ENCODE measurements at regions not wholly inside any gene's neighbourhood (a gene's known extent, or its start where the extent isn't known, plus 50 kb on each side); places are given as distances from the start of the nearest gene placed in this dataset.
A peak's percentile ranks its signal among the peaks of the same experiment; 100 is the strongest.

GRCh38 chr20:52270696-52271095 lies 79.1 kb upstream of the ZFP64 start:
- peaks cover 0 to 3% (median 0%) of the 10 kb centered on the region in 4 donors for H3K4me1 ChIP-seq
- no peak for DNase-seq
- H3K4me3 ChIP-seq = no peak overlapping the region
- 80 to 83% methylated on average over 4 of the region's 4 CpGs for WGBS, 2 donors (ENCODE audit: low coverage in 1 of 2)
- intact Hi-C loops (cut with DNase I; ENCODE audit: low total_unique reads) = no loop called here
- H3K9me3 ChIP-seq = no peaks in the 10 kb centered on the region
- H3K27me3 ChIP-seq = no peaks in the 10 kb centered on the region
- TF ChIP-seq POLR2AphosphoS5 (IDR thresholded peaks at IDR 0.05) (no peak), EP300 (IDR thresholded peaks at IDR 0.05; ENCODE audit: low read depth) (no peak), POLR2A (IDR thresholded peaks at IDR 0.05) (no peak)
- TF ChIP-seq, protein P1, sequence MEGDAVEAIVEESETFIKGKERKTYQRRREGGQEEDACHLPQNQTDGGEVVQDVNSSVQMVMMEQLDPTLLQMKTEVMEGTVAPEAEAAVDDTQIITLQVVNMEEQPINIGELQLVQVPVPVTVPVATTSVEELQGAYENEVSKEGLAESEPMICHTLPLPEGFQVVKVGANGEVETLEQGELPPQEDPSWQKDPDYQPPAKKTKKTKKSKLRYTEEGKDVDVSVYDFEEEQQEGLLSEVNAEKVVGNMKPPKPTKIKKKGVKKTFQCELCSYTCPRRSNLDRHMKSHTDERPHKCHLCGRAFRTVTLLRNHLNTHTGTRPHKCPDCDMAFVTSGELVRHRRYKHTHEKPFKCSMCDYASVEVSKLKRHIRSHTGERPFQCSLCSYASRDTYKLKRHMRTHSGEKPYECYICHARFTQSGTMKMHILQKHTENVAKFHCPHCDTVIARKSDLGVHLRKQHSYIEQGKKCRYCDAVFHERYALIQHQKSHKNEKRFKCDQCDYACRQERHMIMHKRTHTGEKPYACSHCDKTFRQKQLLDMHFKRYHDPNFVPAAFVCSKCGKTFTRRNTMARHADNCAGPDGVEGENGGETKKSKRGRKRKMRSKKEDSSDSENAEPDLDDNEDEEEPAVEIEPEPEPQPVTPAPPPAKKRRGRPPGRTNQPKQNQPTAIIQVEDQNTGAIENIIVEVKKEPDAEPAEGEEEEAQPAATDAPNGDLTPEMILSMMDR (IDR thresholded peaks at IDR 0.05) = no peak
- in situ Hi-C loops (cut with MboI; ENCODE audit: low pct_ligation_motif_present in 1 of 4, low pct_unique_long_range_greater_than_20kb in 1 of 4, low sequenced_read_pairs in 3 of 4) = no loop called here
- no peaks in the 10 kb centered on the region for H3K36me3 ChIP-seq
- H3K27ac ChIP-seq = no peak overlapping the region

- H3K9me3 ChIP-seq = no peaks in the 10 kb centered on the region
- TF ChIP-seq EP300 (IDR thresholded peaks at IDR 0.05; ENCODE audit: low read depth) (no peak), POLR2A (IDR thresholded peaks at IDR 0.05) (no peak), POLR2AphosphoS5 (IDR thresholded peaks at IDR 0.05) (no peak)
- TF ChIP-seq, protein P1 (IDR thresholded peaks at IDR 0.05) = no peak
- in situ Hi-C loops (cut with MboI; ENCODE audit: low pct_ligation_motif_present in 1 of 4, low pct_unique_long_range_greater_than_20kb in 1 of 4, low sequenced_read_pairs in 3 of 4) = no loop called here
- no peak overlapping the region for H3K27ac ChIP-seq
- no peaks in the 10 kb centered on the region for H3K36me3 ChIP-seq
- H3K27me3 ChIP-seq = no peaks in the 10 kb centered on the region
- WGBS, 2 donors (ENCODE audit: low coverage in 1 of 2) = 79 to 82% methylated on average over 4 of the region's 4 CpGs
- no peak overlapping the region for H3K4me3 ChIP-seq
- intact Hi-C loops (cut with DNase I; ENCODE audit: low total_unique reads) = no loop called here
- no peaks in the 10 kb centered on the region for H3K4me1 ChIP-seq
- no peak for DNase-seq
Measured at GRCh38 chr20:52270001-52270606, 78.5 kb upstream of the ZFP64 start.

- no peak overlapping the region for H3K27ac ChIP-seq
Measured at GRCh38 chr20:52269321-52269720, 77.7 kb upstream of the ZFP64 start.

GRCh38 chr20:52268184-52268749 lies 76.7 kb upstream of the ZFP64 start:
- in situ Hi-C loops (cut with MboI; ENCODE audit: low pct_ligation_motif_present in 1 of 4, low pct_unique_long_range_greater_than_20kb in 1 of 4, low sequenced_read_pairs in 3 of 4) = no loop called here
- TF ChIP-seq, protein P1 (IDR thresholded peaks at IDR 0.05) = no peak
- TF ChIP-seq POLR2AphosphoS5 (IDR thresholded peaks at IDR 0.05) (no peak), POLR2A (IDR thresholded peaks at IDR 0.05) (no peak), EP300 (IDR thresholded peaks at IDR 0.05; ENCODE audit: low read depth) (no peak)
- H3K9me3 ChIP-seq = no peaks in the 10 kb centered on the region
- no peak overlapping the region for H3K27ac ChIP-seq
- H3K27me3 ChIP-seq = no peaks in the 10 kb centered on the region
- H3K4me1 ChIP-seq = no peaks in the 10 kb centered on the region
- H3K4me3 ChIP-seq = no peak overlapping the region
- no peaks in the 10 kb centered on the region for H3K36me3 ChIP-seq
- intact Hi-C loops (cut with DNase I; ENCODE audit: low total_unique reads) = no loop called here
- no peak for DNase-seq
- WGBS, 2 donors (ENCODE audit: low coverage in 1 of 2) = 54 to 60% methylated on average over 4 of the region's 4 CpGs

More at GRCh38 chr20:52269321-52269720, 77.7 kb upstream of the ZFP64 start:
- no peak for DNase-seq
- Histone ChIP-seq H3K4me3 (no peak overlapping the region), H3K36me3 (no peaks in the 10 kb centered on the region), H3K27me3 (no peaks in the 10 kb centered on the region), H3K9me3 (no peaks in the 10 kb centered on the region), H3K4me1 (no peaks in the 10 kb centered on the region)
- in situ Hi-C loops (cut with MboI; ENCODE audit: low pct_ligation_motif_present in 1 of 4, low pct_unique_long_range_greater_than_20kb in 1 of 4, low sequenced_read_pairs in 3 of 4) = no loop called here
- WGBS, 2 donors (ENCODE audit: low coverage in 1 of 2) = 61 to 63% methylated on average over 7 of the region's 7 CpGs
- intact Hi-C loops (cut with DNase I; ENCODE audit: low total_unique reads) = no loop called here
- TF ChIP-seq, protein P1 (IDR thresholded peaks at IDR 0.05) = no peak
- TF ChIP-seq POLR2AphosphoS5 (IDR thresholded peaks at IDR 0.05) = peak in 2 of 3 donors; percentile 19 to 45
